ENCODE measurements at regions not wholly inside any gene's neighbourhood (a gene's known extent, or its start where the extent isn't known, plus 50 kb on each side); places are given as distances from the start of the nearest gene placed in this dataset.

GRCh38 chr5:85893996-85894395, 723.7 kb upstream of the COX7C start:
- H2BK20ac ChIP-seq (ENCODE audit: low read length), result no peak overlapping the region
- H2AFZ ChIP-seq (ENCODE audit: low read length), result no peak overlapping the region
- WGBS, 2 experiments (ENCODE audit: extremely low coverage in 1 of 2, insufficient coverage in 1 of 2, insufficient read length in 1 of 2, insufficient replicate concordance in 2 of 2, low coverage in 1 of 2, low lambda C conversion rate in 2 of 2, missing lambda C conversion rate in 1 of 2), result 38% methylated on average over 2 of the region's 2 CpGs; no CpG with 5 or more reads in 1 of the 2 experiments
- H2BK12ac ChIP-seq (ENCODE audit: low read depth, low read length), result no peak overlapping the region
- peaks cover 0 to 6% (median 3%) of the 10 kb centered on the region in 4 experiments; a peak in 3 of 7 replicates for H3K4me1 ChIP-seq (replicated peaks in 1 of 4; ENCODE audit: control insufficient read depth in 3 of 4, insufficient read depth in 4 of 4, low read length in 3 of 4)
- H3K4me2 ChIP-seq (ENCODE audit: insufficient read depth in 1 of 2, low read depth in 2 of 2, low read length in 2 of 2), result no peak overlapping the region
- no peak overlapping the region for H3K4ac ChIP-seq (replicated peaks; ENCODE audit: insufficient read length, low read depth, low read length)
- no peak overlapping the region for H3K18ac ChIP-seq (ENCODE audit: extremely low read depth, low read length)
- FAIRE-seq (no peak), DNase-seq (ENCODE audit: low read depth in 1 of 2, low spot score in 2 of 2) (peak in 1 of 2 experiments; percentile 9)
- no peak overlapping the region for H3K23ac ChIP-seq (ENCODE audit: insufficient read length)
- no peak overlapping the region for H3K56ac ChIP-seq (replicated peaks; ENCODE audit: insufficient read length, low read depth, low read length)
- H3K9me3 ChIP-seq (ENCODE audit: insufficient read depth in 2 of 2, low read depth in 1 of 2, low read length in 1 of 2), result no peaks in the 10 kb centered on the region
- no peak overlapping the region for H4K91ac ChIP-seq (replicated peaks; ENCODE audit: insufficient read length, low read length)
- H3K27ac ChIP-seq (ENCODE audit: low read depth, low read length), result no peak overlapping the region
- no peak overlapping the region for H3K14ac ChIP-seq (ENCODE audit: insufficient read length)
- no peak overlapping the region for H4K5ac ChIP-seq (ENCODE audit: insufficient read length, low read depth, low read length)
- H3K79me1 ChIP-seq (ENCODE audit: low read depth, low read length), result no peaks in the 10 kb centered on the region
- H3K23me2 ChIP-seq (ENCODE audit: low read depth, low read length), result no peaks in the 10 kb centered on the region
- H3K79me2 ChIP-seq (ENCODE audit: control insufficient read depth in 1 of 2, insufficient read depth in 2 of 2, low read length in 2 of 2), result no peaks in the 10 kb centered on the region
- H3K9ac ChIP-seq (replicated peaks in 1 of 4; ENCODE audit: extremely low read depth in 1 of 4, low read depth in 3 of 4, low read length in 3 of 4), result no peak overlapping the region
- no peak overlapping the region for H4K8ac ChIP-seq (ENCODE audit: extremely low read depth, insufficient read depth, low read length)
- H4K20me1 ChIP-seq (replicated peaks in 1 of 2; ENCODE audit: control insufficient read depth in 1 of 2, insufficient read depth in 2 of 2, low read length in 2 of 2), result no peaks in the 10 kb centered on the region
- H2AK5ac ChIP-seq (ENCODE audit: low read depth, low read length), result no peak overlapping the region
- no peak overlapping the region for H2BK120ac ChIP-seq (replicated peaks; ENCODE audit: low read depth, low read length)
- H3K27me3 ChIP-seq (replicated peaks in 1 of 4; ENCODE audit: control insufficient read depth in 3 of 4, extremely low read depth in 1 of 4, insufficient read depth in 3 of 4, low read length in 3 of 4), result peaks cover 0 to 7% (median 4%) of the 10 kb centered on the region in 4 experiments; a peak in 4 of 7 replicates
- H2BK15ac ChIP-seq (ENCODE audit: low read length), result no peak overlapping the region
- H3K4me3 ChIP-seq (ENCODE audit: extremely low read depth in 1 of 4, insufficient read depth in 2 of 4, low read depth in 3 of 4, low read length in 4 of 4), result no peak overlapping the region
- ChIA-PET CTCF (ENCODE audit: partially characterized antibody) (interaction anchor here (1.2 kb wide), 1 partner anchor 72 kb away, joined by 3 read pairs; no protein-coding TSS in a partner anchor), POLR2A (ENCODE audit: partially characterized antibody) (no interaction called here)
- H2BK5ac ChIP-seq (ENCODE audit: low read depth, low read length), result no peak overlapping the region
- no peaks in the 10 kb centered on the region for H3K36me3 ChIP-seq (ENCODE audit: control insufficient read depth in 2 of 4, insufficient read depth in 4 of 4, low read length in 3 of 4)
- TF ChIP-seq POU5F1 (IDR thresholded peaks at IDR 0.05; ENCODE audit: low read depth, low read length), result no peak
- peak; percentile 31 for TF ChIP-seq NANOG (IDR thresholded peaks at IDR 0.05; ENCODE audit: insufficient read depth, low read depth, low read length, poor library complexity, severe bottlenecking)
- no peak for TF ChIP-seq TBP (IDR thresholded peaks at IDR 0.05; ENCODE audit: low read depth, low read length)

Data from H1 (cell line).